GM23338 (cell line): ENCODE measurements at regions not wholly inside any gene's neighbourhood (a gene's known extent, or its start where the extent isn't known, plus 50 kb on each side); places are given as distances from the start of the nearest gene placed in this dataset.

ENCODE experiments used
- ATAC-seq: fragments of 200-7000 bp; cut with Tn5 transposase; 3 replicates; pipeline ENCODE4 v1.9.1; 2020
- DNase-seq: peaks from one replicate; pipeline ENCODE4 v3.0.0-alpha.2; 2015; ENCODE audit warnings: low spot score
- H2AFZ ChIP-seq: fragments of 200-600 bp; sonication (generic); 2 replicates; pipeline ENCODE4 v1.8.0; 2016; ENCODE audit warnings: antibody characterized with exemption, mild to moderate bottlenecking, moderate library complexity
- H3F3A ChIP-seq: fragments of 200-600 bp; sonication (generic); replicated peaks from 2 replicates; pipeline ENCODE4 v1.8.0; 2017; ENCODE audit warnings: antibody characterized with exemption, mixed run types, low read depth
- H3K27ac ChIP-seq: fragments of 200-600 bp; sonication (generic); 2 replicates; pipeline ENCODE4 v1.6.1; 2016; ENCODE audit warnings: low read depth
- H3K27me3 ChIP-seq: fragments of 200-600 bp; sonication (generic); 2 replicates; pipeline ENCODE4 v1.8.0; 2016; ENCODE audit warnings: mild to moderate bottlenecking, mixed run types, moderate library complexity; ENCODE audit not compliant: insufficient read depth
- H3K36me3 ChIP-seq: fragments of 200-600 bp; sonication (generic); 2 replicates; pipeline ENCODE4 v1.8.0; 2016; ENCODE audit warnings: mild to moderate bottlenecking; ENCODE audit not compliant: insufficient read depth
- H3K4me1 ChIP-seq: fragments of 200-600 bp; sonication (generic); 2 replicates; pipeline ENCODE4 v1.8.0; 2016; ENCODE audit warnings: mild to moderate bottlenecking, moderate library complexity; ENCODE audit not compliant: insufficient read depth
- H3K4me2 ChIP-seq: fragments of 200-600 bp; sonication (generic); 2 replicates; pipeline ENCODE4 v1.7.1; 2017; ENCODE audit warnings: mixed run types
- H3K4me3 ChIP-seq: fragments of 200-600 bp; sonication (generic); 2 replicates; pipeline ENCODE4 v1.6.1; 2016; ENCODE audit warnings: mixed run types
- H3K79me2 ChIP-seq: fragments of 200-600 bp; sonication (generic); replicated peaks from 2 replicates; pipeline ENCODE4 v1.8.0; 2017; ENCODE audit warnings: mild to moderate bottlenecking; ENCODE audit not compliant: insufficient read depth
- H3K9me2 ChIP-seq: fragments of 200-600 bp; sonication (generic); 2 replicates; pipeline ENCODE4 v1.8.0; 2017; ENCODE audit not compliant: insufficient read depth
- H4K20me1 ChIP-seq: fragments of 200-600 bp; sonication (generic); replicated peaks from 2 replicates; pipeline ENCODE4 v1.8.0; 2017; ENCODE audit warnings: mild to moderate bottlenecking; ENCODE audit not compliant: insufficient read depth
- H3K27ac Mint-ChIP-seq: 2 replicates; pipeline ENCODE4 v1.8.0; 2020; ENCODE audit warnings: inconsistent platforms, mild to moderate bottlenecking, moderate library complexity, mixed read lengths
- H3K27me3 Mint-ChIP-seq: 3 replicates; pipeline ENCODE4 v1.8.0; 2022; ENCODE audit warnings: low read depth, mild to moderate bottlenecking, moderate library complexity, mixed read lengths, inconsistent platforms; ENCODE audit not compliant: insufficient read depth, poor library complexity
- H3K36me3 Mint-ChIP-seq: 3 replicates; pipeline ENCODE4 v1.8.0; 2021; ENCODE audit warnings: low read depth, mild to moderate bottlenecking, inconsistent platforms, moderate library complexity, mixed read lengths
- H3K4me1 Mint-ChIP-seq: 3 replicates; pipeline ENCODE4 v1.8.0; 2020; ENCODE audit warnings: mild to moderate bottlenecking, inconsistent platforms, mixed read lengths
- H3K4me3 Mint-ChIP-seq: 3 replicates; pipeline ENCODE4 v1.8.0; 2021; ENCODE audit warnings: moderate library complexity, mild to moderate bottlenecking, inconsistent platforms, mixed read lengths
- H3K9me3 Mint-ChIP-seq: 3 replicates; pipeline ENCODE4 v1.8.0; 2020; ENCODE audit warnings: moderate library complexity, mild to moderate bottlenecking, inconsistent platforms, mixed read lengths
- CREB1 ChIP-seq: fragments of 250-450 bp; sonication (Bioruptor Pico); IDR thresholded peaks from 2 replicates; pipeline ENCODE4 v1.5.0; 2020; ENCODE audit warnings: low read depth, mild to moderate bottlenecking, moderate library complexity
- EZH2 ChIP-seq: fragments of 200-600 bp; sonication (generic); IDR thresholded peaks from one replicate; pipeline ENCODE4 v1.8.0; 2017; ENCODE audit warnings: antibody characterized with exemption, mild to moderate bottlenecking, low read depth; ENCODE audit not compliant: unreplicated experiment
- EZH2phosphoT487 ChIP-seq: fragments of 200-600 bp; sonication (generic); IDR thresholded peaks from one replicate; pipeline ENCODE4 v1.8.1; 2018; ENCODE audit warnings: antibody characterized with exemption; ENCODE audit not compliant: unreplicated experiment
- JUNB ChIP-seq: IDR thresholded peaks from one replicate; pipeline ENCODE4 v1.6.1; 2016; ENCODE audit warnings: antibody characterized with exemption; ENCODE audit not compliant: unreplicated experiment
- NANOG ChIP-seq: IDR thresholded peaks from 2 replicates; pipeline ENCODE4 v1.6.1; 2016; ENCODE audit warnings: antibody characterized with exemption, borderline replicate concordance
- POLR2AphosphoS5 ChIP-seq: IDR thresholded peaks from 2 replicates; pipeline ENCODE4 v1.6.1; 2016; ENCODE audit warnings: antibody characterized with exemption, low read depth
- STAT1 ChIP-seq: IDR thresholded peaks from one replicate; pipeline ENCODE4 v1.6.1; 2016; ENCODE audit warnings: antibody characterized with exemption; ENCODE audit not compliant: unreplicated experiment
- ZNF114 ChIP-seq: fragments of 250-450 bp; sonication (Bioruptor Pico); IDR thresholded peaks from 2 replicates; pipeline ENCODE4 v1.5.0; 2020; ENCODE audit warnings: mild to moderate bottlenecking, moderate library complexity
- ZNF331 ChIP-seq: fragments of 250-450 bp; sonication (Bioruptor Pico); IDR thresholded peaks from 2 replicates; pipeline ENCODE4 v1.5.0; 2020; ENCODE audit warnings: low read depth, mild to moderate bottlenecking, moderate library complexity
- TF ChIP-seq, protein P1 (sequence below): IDR thresholded peaks from 2 replicates; pipeline ENCODE4 v1.6.1; 2016; ENCODE audit warnings: antibody characterized with exemption
- TF ChIP-seq, protein P2 (sequence below): fragments of 250-450 bp; sonication (Bioruptor Pico); IDR thresholded peaks from 2 replicates; pipeline ENCODE4 v1.5.0; 2020; ENCODE audit warnings: mild to moderate bottlenecking, moderate library complexity
- TF ChIP-seq, protein P3 (sequence below): IDR thresholded peaks from one replicate; pipeline ENCODE4 v1.6.1; 2018; ENCODE audit warnings: antibody characterized with exemption; ENCODE audit not compliant: unreplicated experiment
- TF ChIP-seq, protein P4 (sequence below), 2 experiments: fragments of 200-600 bp in 1 of 2; sonication (generic) in 1 of 2; conservative IDR thresholded peaks; 2 replicates each; pipeline versions ENCODE4 v1.5.1 to v1.6.1; 2016 to 2017; ENCODE audit warnings: antibody characterized with exemption in 2 of 2, low read depth in 2 of 2, mild to moderate bottlenecking in 2 of 2, moderate library complexity in 1 of 2

DNA sequence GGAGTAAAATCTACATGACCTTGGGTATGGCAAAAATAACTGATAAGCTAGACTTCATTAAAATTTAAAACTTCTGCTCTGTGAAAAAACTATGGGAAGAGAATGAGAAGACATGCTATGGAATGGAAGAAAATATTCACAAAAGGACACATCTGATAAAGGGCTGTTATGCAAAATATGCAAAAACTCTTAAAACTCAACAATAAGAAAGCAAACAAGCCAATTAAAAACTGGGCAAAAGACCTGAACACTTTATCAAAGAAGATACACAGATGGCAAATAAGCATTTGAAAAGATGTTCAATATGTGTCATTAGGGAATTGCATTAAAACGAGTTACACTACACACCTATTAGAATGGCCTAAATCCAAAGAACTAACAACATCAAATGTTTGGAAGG lies 439.5 kb downstream of the EFNA5 start:
- TF ChIP-seq STAT1: no peak
- no peak for TF ChIP-seq EZH2
- TF ChIP-seq POLR2AphosphoS5: no peak
- TF ChIP-seq EZH2phosphoT487: no peak
- TF ChIP-seq, protein P1, sequence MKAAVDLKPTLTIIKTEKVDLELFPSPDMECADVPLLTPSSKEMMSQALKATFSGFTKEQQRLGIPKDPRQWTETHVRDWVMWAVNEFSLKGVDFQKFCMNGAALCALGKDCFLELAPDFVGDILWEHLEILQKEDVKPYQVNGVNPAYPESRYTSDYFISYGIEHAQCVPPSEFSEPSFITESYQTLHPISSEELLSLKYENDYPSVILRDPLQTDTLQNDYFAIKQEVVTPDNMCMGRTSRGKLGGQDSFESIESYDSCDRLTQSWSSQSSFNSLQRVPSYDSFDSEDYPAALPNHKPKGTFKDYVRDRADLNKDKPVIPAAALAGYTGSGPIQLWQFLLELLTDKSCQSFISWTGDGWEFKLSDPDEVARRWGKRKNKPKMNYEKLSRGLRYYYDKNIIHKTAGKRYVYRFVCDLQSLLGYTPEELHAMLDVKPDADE: no peak
- no peak for TF ChIP-seq JUNB
- no peak for TF ChIP-seq ZNF114 (CRISPR knock-in tag)
- TF ChIP-seq, protein P2, sequence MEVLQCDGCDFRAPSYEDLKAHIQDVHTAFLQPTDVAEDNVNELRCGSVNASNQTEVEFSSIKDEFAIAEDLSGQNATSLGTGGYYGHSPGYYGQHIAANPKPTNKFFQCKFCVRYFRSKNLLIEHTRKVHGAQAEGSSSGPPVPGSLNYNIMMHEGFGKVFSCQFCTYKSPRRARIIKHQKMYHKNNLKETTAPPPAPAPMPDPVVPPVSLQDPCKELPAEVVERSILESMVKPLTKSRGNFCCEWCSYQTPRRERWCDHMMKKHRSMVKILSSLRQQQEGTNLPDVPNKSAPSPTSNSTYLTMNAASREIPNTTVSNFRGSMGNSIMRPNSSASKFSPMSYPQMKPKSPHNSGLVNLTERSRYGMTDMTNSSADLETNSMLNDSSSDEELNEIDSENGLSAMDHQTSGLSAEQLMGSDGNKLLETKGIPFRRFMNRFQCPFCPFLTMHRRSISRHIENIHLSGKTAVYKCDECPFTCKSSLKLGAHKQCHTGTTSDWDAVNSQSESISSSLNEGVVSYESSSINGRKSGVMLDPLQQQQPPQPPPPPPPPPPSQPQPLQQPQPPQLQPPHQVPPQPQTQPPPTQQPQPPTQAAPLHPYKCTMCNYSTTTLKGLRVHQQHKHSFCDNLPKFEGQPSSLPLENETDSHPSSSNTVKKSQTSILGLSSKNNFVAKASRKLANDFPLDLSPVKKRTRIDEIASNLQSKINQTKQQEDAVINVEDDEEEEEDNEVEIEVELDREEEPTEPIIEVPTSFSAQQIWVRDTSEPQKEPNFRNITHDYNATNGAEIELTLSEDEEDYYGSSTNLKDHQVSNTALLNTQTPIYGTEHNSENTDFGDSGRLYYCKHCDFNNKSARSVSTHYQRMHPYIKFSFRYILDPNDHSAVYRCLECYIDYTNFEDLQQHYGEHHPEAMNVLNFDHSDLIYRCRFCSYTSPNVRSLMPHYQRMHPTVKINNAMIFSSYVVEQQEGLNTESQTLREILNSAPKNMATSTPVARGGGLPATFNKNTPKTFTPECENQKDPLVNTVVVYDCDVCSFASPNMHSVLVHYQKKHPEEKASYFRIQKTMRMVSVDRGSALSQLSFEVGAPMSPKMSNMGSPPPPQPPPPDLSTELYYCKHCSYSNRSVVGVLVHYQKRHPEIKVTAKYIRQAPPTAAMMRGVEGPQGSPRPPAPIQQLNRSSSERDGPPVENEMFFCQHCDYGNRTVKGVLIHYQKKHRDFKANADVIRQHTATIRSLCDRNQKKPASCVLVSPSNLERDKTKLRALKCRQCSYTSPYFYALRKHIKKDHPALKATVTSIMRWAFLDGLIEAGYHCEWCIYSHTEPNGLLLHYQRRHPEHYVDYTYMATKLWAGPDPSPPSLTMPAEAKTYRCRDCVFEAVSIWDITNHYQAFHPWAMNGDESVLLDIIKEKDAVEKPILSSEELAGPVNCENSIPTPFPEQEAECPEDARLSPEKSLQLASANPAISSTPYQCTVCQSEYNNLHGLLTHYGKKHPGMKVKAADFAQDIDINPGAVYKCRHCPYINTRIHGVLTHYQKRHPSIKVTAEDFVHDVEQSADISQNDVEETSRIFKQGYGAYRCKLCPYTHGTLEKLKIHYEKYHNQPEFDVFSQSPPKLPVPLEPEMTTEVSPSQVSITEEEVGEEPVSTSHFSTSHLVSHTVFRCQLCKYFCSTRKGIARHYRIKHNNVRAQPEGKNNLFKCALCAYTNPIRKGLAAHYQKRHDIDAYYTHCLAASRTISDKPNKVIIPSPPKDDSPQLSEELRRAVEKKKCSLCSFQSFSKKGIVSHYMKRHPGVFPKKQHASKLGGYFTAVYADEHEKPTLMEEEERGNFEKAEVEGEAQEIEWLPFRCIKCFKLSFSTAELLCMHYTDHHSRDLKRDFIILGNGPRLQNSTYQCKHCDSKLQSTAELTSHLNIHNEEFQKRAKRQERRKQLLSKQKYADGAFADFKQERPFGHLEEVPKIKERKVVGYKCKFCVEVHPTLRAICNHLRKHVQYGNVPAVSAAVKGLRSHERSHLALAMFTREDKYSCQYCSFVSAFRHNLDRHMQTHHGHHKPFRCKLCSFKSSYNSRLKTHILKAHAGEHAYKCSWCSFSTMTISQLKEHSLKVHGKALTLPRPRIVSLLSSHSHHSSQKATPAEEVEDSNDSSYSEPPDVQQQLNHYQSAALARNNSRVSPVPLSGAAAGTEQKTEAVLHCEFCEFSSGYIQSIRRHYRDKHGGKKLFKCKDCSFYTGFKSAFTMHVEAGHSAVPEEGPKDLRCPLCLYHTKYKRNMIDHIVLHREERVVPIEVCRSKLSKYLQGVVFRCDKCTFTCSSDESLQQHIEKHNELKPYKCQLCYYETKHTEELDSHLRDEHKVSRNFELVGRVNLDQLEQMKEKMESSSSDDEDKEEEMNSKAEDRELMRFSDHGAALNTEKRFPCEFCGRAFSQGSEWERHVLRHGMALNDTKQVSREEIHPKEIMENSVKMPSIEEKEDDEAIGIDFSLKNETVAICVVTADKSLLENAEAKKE (CRISPR knock-in tag): no peak
- TF ChIP-seq ZNF331: no peak
- no peak for TF ChIP-seq CREB1 (CRISPR knock-in tag)
- TF ChIP-seq, protein P3, sequence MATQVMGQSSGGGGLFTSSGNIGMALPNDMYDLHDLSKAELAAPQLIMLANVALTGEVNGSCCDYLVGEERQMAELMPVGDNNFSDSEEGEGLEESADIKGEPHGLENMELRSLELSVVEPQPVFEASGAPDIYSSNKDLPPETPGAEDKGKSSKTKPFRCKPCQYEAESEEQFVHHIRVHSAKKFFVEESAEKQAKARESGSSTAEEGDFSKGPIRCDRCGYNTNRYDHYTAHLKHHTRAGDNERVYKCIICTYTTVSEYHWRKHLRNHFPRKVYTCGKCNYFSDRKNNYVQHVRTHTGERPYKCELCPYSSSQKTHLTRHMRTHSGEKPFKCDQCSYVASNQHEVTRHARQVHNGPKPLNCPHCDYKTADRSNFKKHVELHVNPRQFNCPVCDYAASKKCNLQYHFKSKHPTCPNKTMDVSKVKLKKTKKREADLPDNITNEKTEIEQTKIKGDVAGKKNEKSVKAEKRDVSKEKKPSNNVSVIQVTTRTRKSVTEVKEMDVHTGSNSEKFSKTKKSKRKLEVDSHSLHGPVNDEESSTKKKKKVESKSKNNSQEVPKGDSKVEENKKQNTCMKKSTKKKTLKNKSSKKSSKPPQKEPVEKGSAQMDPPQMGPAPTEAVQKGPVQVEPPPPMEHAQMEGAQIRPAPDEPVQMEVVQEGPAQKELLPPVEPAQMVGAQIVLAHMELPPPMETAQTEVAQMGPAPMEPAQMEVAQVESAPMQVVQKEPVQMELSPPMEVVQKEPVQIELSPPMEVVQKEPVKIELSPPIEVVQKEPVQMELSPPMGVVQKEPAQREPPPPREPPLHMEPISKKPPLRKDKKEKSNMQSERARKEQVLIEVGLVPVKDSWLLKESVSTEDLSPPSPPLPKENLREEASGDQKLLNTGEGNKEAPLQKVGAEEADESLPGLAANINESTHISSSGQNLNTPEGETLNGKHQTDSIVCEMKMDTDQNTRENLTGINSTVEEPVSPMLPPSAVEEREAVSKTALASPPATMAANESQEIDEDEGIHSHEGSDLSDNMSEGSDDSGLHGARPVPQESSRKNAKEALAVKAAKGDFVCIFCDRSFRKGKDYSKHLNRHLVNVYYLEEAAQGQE: no peak
- TF ChIP-seq, protein P4, sequence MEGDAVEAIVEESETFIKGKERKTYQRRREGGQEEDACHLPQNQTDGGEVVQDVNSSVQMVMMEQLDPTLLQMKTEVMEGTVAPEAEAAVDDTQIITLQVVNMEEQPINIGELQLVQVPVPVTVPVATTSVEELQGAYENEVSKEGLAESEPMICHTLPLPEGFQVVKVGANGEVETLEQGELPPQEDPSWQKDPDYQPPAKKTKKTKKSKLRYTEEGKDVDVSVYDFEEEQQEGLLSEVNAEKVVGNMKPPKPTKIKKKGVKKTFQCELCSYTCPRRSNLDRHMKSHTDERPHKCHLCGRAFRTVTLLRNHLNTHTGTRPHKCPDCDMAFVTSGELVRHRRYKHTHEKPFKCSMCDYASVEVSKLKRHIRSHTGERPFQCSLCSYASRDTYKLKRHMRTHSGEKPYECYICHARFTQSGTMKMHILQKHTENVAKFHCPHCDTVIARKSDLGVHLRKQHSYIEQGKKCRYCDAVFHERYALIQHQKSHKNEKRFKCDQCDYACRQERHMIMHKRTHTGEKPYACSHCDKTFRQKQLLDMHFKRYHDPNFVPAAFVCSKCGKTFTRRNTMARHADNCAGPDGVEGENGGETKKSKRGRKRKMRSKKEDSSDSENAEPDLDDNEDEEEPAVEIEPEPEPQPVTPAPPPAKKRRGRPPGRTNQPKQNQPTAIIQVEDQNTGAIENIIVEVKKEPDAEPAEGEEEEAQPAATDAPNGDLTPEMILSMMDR (conservative IDR thresholded peaks at IDR 0.05; ENCODE audit: low read depth in 2 of 2): no peak
- TF ChIP-seq NANOG: no peak
- DNase-seq (no peak), ATAC-seq (no peak)
- no peaks in the 10 kb centered on the region for H3K36me3 Mint-ChIP-seq
- Histone ChIP-seq H3K27ac (no peak overlapping the region), H3K36me3 (no peaks in the 10 kb centered on the region), H3K4me1 (no peaks in the 10 kb centered on the region), H4K20me1 (no peaks in the 10 kb centered on the region), H3K4me3 (no peak overlapping the region), H3K79me2 (no peaks in the 10 kb centered on the region), H3K27me3 (no peaks in the 10 kb centered on the region), H3K9me2 (no peaks in the 10 kb centered on the region), H2AFZ (no peak overlapping the region), H3K4me2 (no peak overlapping the region), H3F3A (no peaks in the 10 kb centered on the region)
- no peak overlapping the region for H3K4me3 Mint-ChIP-seq
- peaks cover 7% of the 10 kb centered on the region; the same call in 2 of the 3 replicates for H3K4me1 Mint-ChIP-seq
- H3K27ac Mint-ChIP-seq: no peak overlapping the region
- H3K27me3 Mint-ChIP-seq: peaks cover 2% of the 10 kb centered on the region
- H3K9me3 Mint-ChIP-seq: no peaks in the 10 kb centered on the region
